ENCODE measurements at regions not wholly inside any gene's neighbourhood (a gene's known extent, or its start where the extent isn't known, plus 50 kb on each side); places are given as distances from the start of the nearest gene placed in this dataset.

DNA sequence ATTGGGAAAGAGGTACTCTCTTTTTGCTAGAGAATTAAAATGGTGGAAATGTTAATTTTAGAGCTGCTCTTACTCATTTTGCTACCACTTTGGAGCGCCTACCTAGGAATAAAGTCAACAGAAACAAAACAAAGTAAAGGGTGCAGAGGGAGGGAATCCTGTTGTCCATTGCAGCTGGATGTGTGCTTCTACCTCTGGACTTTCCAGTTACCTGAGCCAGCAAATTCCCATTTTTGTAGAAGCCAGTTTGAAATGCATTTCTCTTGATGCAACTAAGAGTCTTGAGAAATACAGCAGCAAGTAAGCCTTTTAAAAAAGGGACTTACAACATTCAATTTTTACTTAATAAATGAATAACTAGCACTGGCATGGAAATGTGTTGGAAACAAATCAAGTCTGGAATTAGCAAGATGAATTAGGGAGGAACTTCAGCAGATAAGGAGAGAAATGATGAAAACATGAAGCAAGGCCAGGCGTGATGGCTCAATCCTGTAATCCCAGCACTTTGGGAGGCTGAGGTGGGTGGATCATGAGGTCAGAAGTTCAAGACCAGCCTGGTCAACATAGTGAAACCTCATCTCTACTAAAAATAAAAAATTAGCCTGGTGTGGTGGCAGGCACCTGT is 113.5 kb upstream of the CTTNBP2 start (continued):
- TF ChIP-seq, protein P1, sequence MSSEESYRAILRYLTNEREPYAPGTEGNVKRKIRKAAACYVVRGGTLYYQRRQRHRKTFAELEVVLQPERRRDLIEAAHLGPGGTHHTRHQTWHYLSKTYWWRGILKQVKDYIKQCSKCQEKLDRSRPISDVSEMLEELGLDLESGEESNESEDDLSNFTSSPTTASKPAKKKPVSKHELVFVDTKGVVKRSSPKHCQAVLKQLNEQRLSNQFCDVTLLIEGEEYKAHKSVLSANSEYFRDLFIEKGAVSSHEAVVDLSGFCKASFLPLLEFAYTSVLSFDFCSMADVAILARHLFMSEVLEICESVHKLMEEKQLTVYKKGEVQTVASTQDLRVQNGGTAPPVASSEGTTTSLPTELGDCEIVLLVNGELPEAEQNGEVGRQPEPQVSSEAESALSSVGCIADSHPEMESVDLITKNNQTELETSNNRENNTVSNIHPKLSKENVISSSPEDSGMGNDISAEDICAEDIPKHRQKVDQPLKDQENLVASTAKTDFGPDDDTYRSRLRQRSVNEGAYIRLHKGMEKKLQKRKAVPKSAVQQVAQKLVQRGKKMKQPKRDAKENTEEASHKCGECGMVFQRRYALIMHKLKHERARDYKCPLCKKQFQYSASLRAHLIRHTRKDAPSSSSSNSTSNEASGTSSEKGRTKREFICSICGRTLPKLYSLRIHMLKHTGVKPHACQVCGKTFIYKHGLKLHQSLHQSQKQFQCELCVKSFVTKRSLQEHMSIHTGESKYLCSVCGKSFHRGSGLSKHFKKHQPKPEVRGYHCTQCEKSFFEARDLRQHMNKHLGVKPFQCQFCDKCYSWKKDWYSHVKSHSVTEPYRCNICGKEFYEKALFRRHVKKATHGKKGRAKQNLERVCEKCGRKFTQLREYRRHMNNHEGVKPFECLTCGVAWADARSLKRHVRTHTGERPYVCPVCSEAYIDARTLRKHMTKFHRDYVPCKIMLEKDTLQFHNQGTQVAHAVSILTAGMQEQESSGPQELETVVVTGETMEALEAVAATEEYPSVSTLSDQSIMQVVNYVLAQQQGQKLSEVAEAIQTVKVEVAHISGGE (CRISPR knock-in tag; IDR thresholded peaks at IDR 0.05): no peak
- TF ChIP-seq SRF (IDR thresholded peaks at IDR 0.05; ENCODE audit: low read depth in 2 of 2, low read length in 2 of 2) (no peak), FOXK2 (IDR thresholded peaks at IDR 0.05) (no peak), RAD51 (IDR thresholded peaks at IDR 0.05) (no peak), SUZ12 (IDR thresholded peaks at IDR 0.05; ENCODE audit: unreplicated experiment) (no peak), CHD4 (IDR thresholded peaks at IDR 0.05) (no peak), CREM (IDR thresholded peaks at IDR 0.05; ENCODE audit: low read depth) (no peak), BACH1 (IDR thresholded peaks at IDR 0.05; ENCODE audit: borderline replicate concordance) (no peak), KDM1A (IDR thresholded peaks at IDR 0.05; ENCODE audit: borderline replicate concordance) (no peak), BHLHE40 (IDR thresholded peaks at IDR 0.05; ENCODE audit: borderline replicate concordance in 1 of 2, low read depth in 2 of 2, low read length in 1 of 2) (no peak), STAT1 (conservative IDR thresholded peaks at IDR 0.05) (no peak)
- TF ChIP-seq, protein P2, sequence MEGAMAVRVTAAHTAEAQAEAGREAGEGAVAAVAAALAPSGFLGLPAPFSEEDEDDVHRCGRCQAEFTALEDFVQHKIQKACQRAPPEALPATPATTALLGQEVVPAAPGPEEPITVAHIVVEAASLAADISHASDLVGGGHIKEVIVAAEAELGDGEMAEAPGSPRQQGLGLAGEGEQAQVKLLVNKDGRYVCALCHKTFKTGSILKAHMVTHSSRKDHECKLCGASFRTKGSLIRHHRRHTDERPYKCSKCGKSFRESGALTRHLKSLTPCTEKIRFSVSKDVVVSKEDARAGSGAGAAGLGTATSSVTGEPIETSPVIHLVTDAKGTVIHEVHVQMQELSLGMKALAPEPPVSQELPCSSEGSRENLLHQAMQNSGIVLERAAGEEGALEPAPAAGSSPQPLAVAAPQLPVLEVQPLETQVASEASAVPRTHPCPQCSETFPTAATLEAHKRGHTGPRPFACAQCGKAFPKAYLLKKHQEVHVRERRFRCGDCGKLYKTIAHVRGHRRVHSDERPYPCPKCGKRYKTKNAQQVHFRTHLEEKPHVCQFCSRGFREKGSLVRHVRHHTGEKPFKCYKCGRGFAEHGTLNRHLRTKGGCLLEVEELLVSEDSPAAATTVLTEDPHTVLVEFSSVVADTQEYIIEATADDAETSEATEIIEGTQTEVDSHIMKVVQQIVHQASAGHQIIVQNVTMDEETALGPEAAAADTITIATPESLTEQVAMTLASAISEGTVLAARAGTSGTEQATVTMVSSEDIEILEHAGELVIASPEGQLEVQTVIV (IDR thresholded peaks at IDR 0.05; ENCODE audit: borderline replicate concordance, partially characterized antibody): no peak
